Coronary artery (tissue), 2 donors: ENCODE measurements at regions not wholly inside any gene's neighbourhood (a gene's known extent, or its start where the extent isn't known, plus 50 kb on each side); places are given as distances from the start of the nearest gene placed in this dataset.
"Not testable (repeated sequence)": the region's sequence is repeated elsewhere in the genome, so short reads cannot be mapped to it uniquely, and the experiment has no call there.

ENCODE experiments used
- DNase-seq: peaks from one replicate; pipeline ENCODE4 v3.0.0-alpha.2; 2017; ENCODE audit warnings: low spot score
- H3K27ac ChIP-seq, 2 donors: fragments of 200-600 bp; sonication (generic); one replicate each; pipeline ENCODE4 v1.5.1; 2016 to 2019
- H3K4me3 ChIP-seq: fragments of 200-600 bp; sonication (generic); 2 replicates; pipeline ENCODE4 v1.5.1; 2016; ENCODE audit warnings: mild to moderate bottlenecking, moderate library complexity
- CTCF ChIP-seq: fragments of 200-600 bp; sonication (generic); IDR thresholded peaks from one replicate; pipeline ENCODE4 v1.5.1; 2019; ENCODE audit warnings: antibody characterized with exemption

GRCh38 chr3:25178672-25179071, 249.4 kb upstream of the RARB start:
- Histone ChIP-seq H3K27ac (no peak overlapping the region), H3K4me3 (no peak overlapping the region)
- no peak for DNase-seq
- TF ChIP-seq CTCF = no peak

- H3K27ac ChIP-seq = no peak overlapping the region
- no peak for TF ChIP-seq CTCF
These were observed 247.0 kb upstream of the RARB start for GRCh38 chr3:25181096-25181495.

DNA sequence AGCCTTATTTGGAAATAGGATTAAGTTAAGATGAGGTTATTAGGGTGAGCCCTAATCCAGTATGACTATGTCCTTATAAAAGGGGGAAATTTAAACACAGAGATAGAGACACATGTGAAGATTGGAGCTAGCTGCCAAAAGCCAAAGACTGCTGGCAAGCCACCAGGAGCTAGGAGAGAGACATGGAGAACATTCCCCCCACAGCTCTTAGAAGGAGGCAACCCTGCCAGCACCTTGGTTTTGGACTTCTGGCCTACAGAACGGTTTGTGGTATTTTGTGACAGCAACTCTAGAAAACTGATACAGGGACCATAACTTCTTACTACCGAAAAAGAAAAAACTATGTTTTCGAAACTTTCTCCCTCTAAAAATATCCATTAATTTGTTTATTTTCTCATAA, 245.3 kb upstream of the RARB start:
- Histone ChIP-seq H3K27ac (no peak overlapping the region), H3K4me3 (no peak overlapping the region)
- TF ChIP-seq CTCF = no peak
- DNase-seq = no peak

More at GRCh38 chr3:25181096-25181495, 247.0 kb upstream of the RARB start:
- no peak for DNase-seq
- no peak overlapping the region for H3K4me3 ChIP-seq

DNA sequence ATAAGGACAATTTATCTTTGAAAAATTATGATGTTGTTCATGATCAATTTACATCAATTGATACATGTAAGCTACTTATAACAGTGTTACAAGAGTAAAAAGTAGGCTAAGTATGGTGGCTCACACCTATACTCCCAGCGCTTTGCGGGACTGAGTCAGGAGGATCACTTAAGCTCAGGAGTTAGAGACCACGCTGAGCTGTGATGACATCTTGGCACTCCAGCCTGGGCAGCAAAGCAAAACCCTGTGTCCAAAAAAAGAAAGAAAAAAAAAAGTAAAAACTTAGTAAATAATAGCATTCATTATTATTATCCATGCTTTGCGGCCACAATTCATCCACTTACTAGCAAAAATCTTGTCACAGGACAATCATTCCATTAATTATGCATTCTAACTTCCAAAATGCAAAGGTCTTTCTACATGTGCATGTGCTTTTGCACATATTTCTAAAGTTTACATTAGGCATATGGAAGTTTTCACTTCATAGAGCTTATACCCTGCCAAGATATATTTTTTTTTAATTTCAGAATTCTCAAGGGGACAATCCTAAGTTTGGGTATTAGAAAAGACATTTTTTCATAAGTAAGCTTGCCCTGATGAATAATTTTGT, 243.3 kb upstream of the RARB start:
- H3K4me3 ChIP-seq = no peak overlapping the region
- TF ChIP-seq CTCF = no peak
- DNase-seq = no peak
- no peak overlapping the region for H3K27ac ChIP-seq

DNA sequence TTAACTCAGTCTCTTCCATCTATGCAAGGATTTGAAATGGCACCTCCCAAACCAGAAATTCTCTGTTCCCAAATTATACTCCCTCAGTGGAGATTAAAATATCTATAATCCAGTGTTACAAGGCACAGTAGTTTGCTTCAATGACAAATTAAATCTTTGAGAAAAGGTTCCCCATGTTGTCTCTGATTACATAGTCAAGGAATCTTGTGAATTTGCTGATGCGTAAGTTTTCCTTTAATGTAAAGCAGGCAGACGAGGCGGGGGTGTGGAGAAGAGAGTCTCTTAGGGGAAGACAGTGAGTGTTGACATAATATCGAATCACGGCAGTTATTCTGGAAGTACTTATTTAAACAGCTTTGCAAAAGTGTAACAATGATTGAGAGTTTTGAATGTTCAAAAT, 236.4 kb upstream of the RARB start:
- Histone ChIP-seq H3K27ac (no peak overlapping the region), H3K4me3 (no peak overlapping the region)
- no peak for TF ChIP-seq CTCF
- no peak for DNase-seq

DNA sequence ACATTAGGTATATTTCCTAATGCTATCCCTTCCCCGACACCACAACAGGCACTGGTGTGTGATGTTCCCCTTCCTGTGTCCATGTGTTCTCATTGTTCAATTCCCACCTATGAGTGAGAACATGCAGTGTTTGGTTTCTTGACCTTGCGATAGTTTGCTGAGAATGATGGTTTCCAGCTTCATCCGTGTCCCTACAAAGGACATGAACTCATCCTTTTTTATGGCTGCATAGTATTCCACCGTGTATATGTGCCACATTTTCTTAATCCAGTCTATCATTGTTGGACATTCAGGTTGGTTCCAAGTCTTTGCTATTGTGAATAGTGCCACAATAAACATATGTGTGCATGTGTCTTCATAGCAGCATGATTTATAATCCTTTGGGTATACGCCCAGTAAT, 228.5 kb upstream of the RARB start:
- H3K27ac ChIP-seq, DNase-seq, H3K4me3 ChIP-seq: not testable (repeated sequence)

GRCh38 chr3:25212736-25213135, 215.3 kb upstream of the RARB start:
- no peak for DNase-seq
- no peak for TF ChIP-seq CTCF
- Histone ChIP-seq H3K27ac (no peak overlapping the region), H3K4me3 (no peak overlapping the region)

- no peak for DNase-seq
- no peak overlapping the region for H3K4me3 ChIP-seq
- TF ChIP-seq CTCF = no peak
- no peak overlapping the region for H3K27ac ChIP-seq
These were observed 214.0 kb upstream of the RARB start for GRCh38 chr3:25214034-25214433.
